HEK293 (cell line): ENCODE measurements at regions not wholly inside any gene's neighbourhood (a gene's known extent, or its start where the extent isn't known, plus 50 kb on each side); places are given as distances from the start of the nearest gene placed in this dataset.

ENCODE experiments used
- CTCF ChIA-PET: fragments of 350-600 bp; formaldehyde crosslinking; extraction: SDS; loops from one replicate; lab custom pipeline; 2021; ENCODE audit warnings: antibody characterized with exemption; lab: Yijun Ruan, JAX
- POLR2A ChIA-PET: fragments of 300-600 bp; formaldehyde crosslinking; extraction: SDS; loops from one replicate; lab custom pipeline; 2020; ENCODE audit warnings: antibody characterized with exemption, inconsistent platforms; lab: Yijun Ruan, JAX
- H3K27ac ChIP-seq: fragments of 200-500 bp; sonication (Bioruptor generic); 2 replicates; pipeline ENCODE4 v1.5.1; 2014; ENCODE audit warnings: low read depth, low read length, control low read depth, inconsistent platforms; ENCODE audit errors: extremely low read depth
- H3K36me3 ChIP-seq, 2 experiments: fragments of 200-500 bp in 1 of 2; sonication (Bioruptor generic) in 1 of 2; 1 replicate in 1 of 2; 2 replicates in 1 of 2; pipeline ENCODE4 v1.5.1; 2014 to 2017; ENCODE audit warnings: inconsistent platforms in 2 of 2, low read length in 2 of 2; ENCODE audit not compliant: control insufficient read depth in 2 of 2, insufficient read depth in 1 of 2
- H3K4me1 ChIP-seq: fragments of 200-500 bp; sonication (Bioruptor generic); 2 replicates; pipeline ENCODE4 v1.5.1; 2014; ENCODE audit warnings: mild to moderate bottlenecking, low read length, inconsistent platforms; ENCODE audit not compliant: control insufficient read depth, insufficient read depth
- H3K4me3 ChIP-seq: 2 replicates; pipeline ENCODE4 v1.5.1; 2011; ENCODE audit warnings: low read depth, mild to moderate bottlenecking, control low read depth, low read length, moderate library complexity
- H3K9me3 ChIP-seq: fragments of 200-500 bp; sonication (Bioruptor generic); 2 replicates; pipeline ENCODE4 v1.5.1; 2014; ENCODE audit warnings: low read depth, low read length, inconsistent platforms; ENCODE audit not compliant: control insufficient read depth, insufficient read depth
- IKZF3 ChIP-seq: fragments of 450-650 bp; IDR thresholded peaks from 2 replicates; pipeline ENCODE4 v1.5.0; 2018; ENCODE audit warnings: missing biosample characterization, mild to moderate bottlenecking, missing genetic modification characterization, moderate library complexity
- SCRT1 ChIP-seq: fragments of 450-650 bp; formaldehyde crosslinking; IDR thresholded peaks from 2 replicates; pipeline ENCODE4 v1.5.1; 2016; ENCODE audit warnings: missing biosample characterization, missing genetic modification characterization, borderline replicate concordance
- ZBTB20 ChIP-seq: fragments of 450-650 bp; formaldehyde crosslinking; IDR thresholded peaks from 2 replicates; pipeline ENCODE4 v1.5.1; 2016; ENCODE audit warnings: missing biosample characterization, missing genetic modification characterization
- ZNF292 ChIP-seq: fragments of 450-650 bp; formaldehyde crosslinking; IDR thresholded peaks from 2 replicates; pipeline ENCODE4 v1.5.1; 2016; ENCODE audit warnings: low read depth, missing biosample characterization, missing genetic modification characterization, borderline replicate concordance
- ZNF571 ChIP-seq: fragments of 450-650 bp; formaldehyde crosslinking; IDR thresholded peaks from 2 replicates; pipeline ENCODE4 v1.5.0; 2017; ENCODE audit warnings: missing biosample characterization, missing genetic modification characterization
- ZSCAN5A ChIP-seq: fragments of 450-650 bp; formaldehyde crosslinking; IDR thresholded peaks from 2 replicates; pipeline ENCODE4 v1.5.1; 2016; ENCODE audit warnings: missing biosample characterization, missing genetic modification characterization
- TF ChIP-seq, protein P1 (sequence below): fragments of 450-650 bp; formaldehyde crosslinking; IDR thresholded peaks from 2 replicates; pipeline ENCODE4 v1.5.1; 2016; ENCODE audit warnings: missing biosample characterization, missing genetic modification characterization
- TF ChIP-seq, protein P2 (sequence below): fragments of 450-650 bp; IDR thresholded peaks from 2 replicates; pipeline ENCODE4 v1.5.1; 2018; ENCODE audit warnings: missing biosample characterization, missing genetic modification characterization
- TF ChIP-seq, protein P3 (sequence below): fragments of 450-650 bp; formaldehyde crosslinking; IDR thresholded peaks from 2 replicates; pipeline ENCODE4 v1.5.1; 2016; ENCODE audit warnings: missing biosample characterization, missing genetic modification characterization
- TF ChIP-seq, protein P4 (sequence below): fragments of 450-650 bp; formaldehyde crosslinking; IDR thresholded peaks from 2 replicates; pipeline ENCODE4 v1.5.1; 2016; ENCODE audit warnings: missing biosample characterization, missing genetic modification characterization
- TF ChIP-seq, protein P5 (sequence below): fragments of 450-650 bp; formaldehyde crosslinking; IDR thresholded peaks from 2 replicates; pipeline ENCODE4 v1.5.1; 2016; ENCODE audit warnings: missing biosample characterization, missing genetic modification characterization, borderline replicate concordance

GRCh38 chr12:114479831-114480230, 73.9 kb upstream of the TBX5 start (continued):
- TF ChIP-seq SCRT1 (tag by site-specific recombination): no peak
- TF ChIP-seq, all 188 proteins: peak for 8

- Histone ChIP-seq H3K9me3 (no peaks in the 10 kb centered on the region), H3K4me1 (no peaks in the 10 kb centered on the region), H3K27ac (no peak overlapping the region), H3K4me3 (no peak overlapping the region), H3K36me3 (no peaks in the 10 kb centered on the region)
- CTCF ChIA-PET: interaction anchor here (1.5 to 4.9 kb wide), 2 partner anchors 30 to 312 kb away, joined by 3 to 45 read pairs; no protein-coding TSS in a partner anchor
- POLR2A ChIA-PET: no interaction called here
- no peak for TF ChIP-seq ZSCAN5A (tag by site-specific recombination)
- TF ChIP-seq, protein P1, sequence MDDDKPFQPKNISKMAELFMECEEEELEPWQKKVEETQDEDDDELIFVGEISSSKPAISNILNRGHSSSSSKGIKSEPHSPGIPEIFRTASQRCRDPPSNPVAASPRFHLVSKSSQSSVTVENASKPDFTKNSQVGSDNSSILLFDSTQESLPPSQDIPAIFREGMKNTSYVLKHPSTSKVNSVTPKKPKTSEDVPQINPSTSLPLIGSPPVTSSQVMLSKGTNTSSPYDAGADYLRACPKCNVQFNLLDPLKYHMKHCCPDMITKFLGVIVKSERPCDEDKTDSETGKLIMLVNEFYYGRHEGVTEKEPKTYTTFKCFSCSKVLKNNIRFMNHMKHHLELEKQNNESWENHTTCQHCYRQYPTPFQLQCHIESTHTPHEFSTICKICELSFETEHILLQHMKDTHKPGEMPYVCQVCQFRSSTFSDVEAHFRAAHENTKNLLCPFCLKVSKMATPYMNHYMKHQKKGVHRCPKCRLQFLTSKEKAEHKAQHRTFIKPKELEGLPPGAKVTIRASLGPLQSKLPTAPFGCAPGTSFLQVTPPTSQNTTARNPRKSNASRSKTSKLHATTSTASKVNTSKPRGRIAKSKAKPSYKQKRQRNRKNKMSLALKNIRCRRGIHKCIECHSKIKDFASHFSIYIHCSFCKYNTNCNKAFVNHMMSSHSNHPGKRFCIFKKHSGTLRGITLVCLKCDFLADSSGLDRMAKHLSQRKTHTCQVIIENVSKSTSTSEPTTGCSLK (tag by site-specific recombination): no peak
These were observed 72.9 kb upstream of the TBX5 start for GRCh38 chr12:114478865-114479264.

DNA sequence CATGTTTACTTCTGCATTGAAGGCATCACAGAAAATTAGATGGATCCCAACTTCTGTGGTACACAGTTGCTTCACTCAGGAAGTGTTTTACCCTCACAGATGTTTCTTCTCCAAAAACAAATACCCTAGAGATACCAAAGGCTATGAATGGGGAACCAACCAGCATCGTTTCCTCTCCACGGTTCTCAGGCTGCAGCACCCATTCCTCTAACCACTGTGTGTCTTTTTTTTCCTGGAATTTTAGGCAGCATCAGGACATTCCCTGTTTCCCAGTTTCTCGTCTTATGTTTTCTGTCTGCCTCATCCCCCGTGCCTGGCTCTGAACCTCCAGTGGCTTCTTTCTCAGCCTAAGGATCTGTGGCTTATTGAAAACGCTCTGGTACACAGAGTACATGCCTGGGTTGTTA, 72.0 kb upstream of the TBX5 start:
- H3K4me3 ChIP-seq: no peak overlapping the region
- no peaks in the 10 kb centered on the region for H3K4me1 ChIP-seq
- ChIA-PET CTCF (interaction anchor here (1.2 to 4.9 kb wide), 2 partner anchors 311 to 470 kb away, joined by 4 to 45 read pairs; no protein-coding TSS in a partner anchor), POLR2A (no interaction called here)
- H3K36me3 ChIP-seq: no peaks in the 10 kb centered on the region
- H3K9me3 ChIP-seq: no peaks in the 10 kb centered on the region
- no peak overlapping the region for H3K27ac ChIP-seq
- TF ChIP-seq, protein P2, sequence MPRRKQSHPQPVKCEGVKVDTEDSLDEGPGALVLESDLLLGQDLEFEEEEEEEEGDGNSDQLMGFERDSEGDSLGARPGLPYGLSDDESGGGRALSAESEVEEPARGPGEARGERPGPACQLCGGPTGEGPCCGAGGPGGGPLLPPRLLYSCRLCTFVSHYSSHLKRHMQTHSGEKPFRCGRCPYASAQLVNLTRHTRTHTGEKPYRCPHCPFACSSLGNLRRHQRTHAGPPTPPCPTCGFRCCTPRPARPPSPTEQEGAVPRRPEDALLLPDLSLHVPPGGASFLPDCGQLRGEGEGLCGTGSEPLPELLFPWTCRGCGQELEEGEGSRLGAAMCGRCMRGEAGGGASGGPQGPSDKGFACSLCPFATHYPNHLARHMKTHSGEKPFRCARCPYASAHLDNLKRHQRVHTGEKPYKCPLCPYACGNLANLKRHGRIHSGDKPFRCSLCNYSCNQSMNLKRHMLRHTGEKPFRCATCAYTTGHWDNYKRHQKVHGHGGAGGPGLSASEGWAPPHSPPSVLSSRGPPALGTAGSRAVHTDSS: no peak
- TF ChIP-seq, protein P3, sequence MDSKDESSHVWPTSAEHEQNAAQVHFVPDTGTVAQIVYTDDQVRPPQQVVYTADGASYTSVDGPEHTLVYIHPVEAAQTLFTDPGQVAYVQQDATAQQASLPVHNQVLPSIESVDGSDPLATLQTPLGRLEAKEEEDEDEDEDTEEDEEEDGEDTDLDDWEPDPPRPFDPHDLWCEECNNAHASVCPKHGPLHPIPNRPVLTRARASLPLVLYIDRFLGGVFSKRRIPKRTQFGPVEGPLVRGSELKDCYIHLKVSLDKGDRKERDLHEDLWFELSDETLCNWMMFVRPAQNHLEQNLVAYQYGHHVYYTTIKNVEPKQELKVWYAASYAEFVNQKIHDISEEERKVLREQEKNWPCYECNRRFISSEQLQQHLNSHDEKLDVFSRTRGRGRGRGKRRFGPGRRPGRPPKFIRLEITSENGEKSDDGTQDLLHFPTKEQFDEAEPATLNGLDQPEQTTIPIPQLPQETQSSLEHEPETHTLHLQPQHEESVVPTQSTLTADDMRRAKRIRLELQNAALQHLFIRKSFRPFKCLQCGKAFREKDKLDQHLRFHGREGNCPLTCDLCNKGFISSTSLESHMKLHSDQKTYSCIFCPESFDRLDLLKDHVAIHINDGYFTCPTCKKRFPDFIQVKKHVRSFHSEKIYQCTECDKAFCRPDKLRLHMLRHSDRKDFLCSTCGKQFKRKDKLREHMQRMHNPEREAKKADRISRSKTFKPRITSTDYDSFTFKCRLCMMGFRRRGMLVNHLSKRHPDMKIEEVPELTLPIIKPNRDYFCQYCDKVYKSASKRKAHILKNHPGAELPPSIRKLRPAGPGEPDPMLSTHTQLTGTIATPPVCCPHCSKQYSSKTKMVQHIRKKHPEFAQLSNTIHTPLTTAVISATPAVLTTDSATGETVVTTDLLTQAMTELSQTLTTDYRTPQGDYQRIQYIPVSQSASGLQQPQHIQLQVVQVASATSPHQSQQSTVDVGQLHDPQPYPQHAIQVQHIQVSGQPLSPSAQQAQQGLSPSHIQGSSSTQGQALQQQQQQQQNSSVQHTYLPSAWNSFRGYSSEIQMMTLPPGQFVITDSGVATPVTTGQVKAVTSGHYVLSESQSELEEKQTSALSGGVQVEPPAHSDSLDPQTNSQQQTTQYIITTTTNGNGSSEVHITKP (tag by site-specific recombination): no peak
- TF ChIP-seq ZBTB20 (tag by site-specific recombination): no peak
- TF ChIP-seq ZNF292 (tag by site-specific recombination): no peak
- TF ChIP-seq, protein P4, sequence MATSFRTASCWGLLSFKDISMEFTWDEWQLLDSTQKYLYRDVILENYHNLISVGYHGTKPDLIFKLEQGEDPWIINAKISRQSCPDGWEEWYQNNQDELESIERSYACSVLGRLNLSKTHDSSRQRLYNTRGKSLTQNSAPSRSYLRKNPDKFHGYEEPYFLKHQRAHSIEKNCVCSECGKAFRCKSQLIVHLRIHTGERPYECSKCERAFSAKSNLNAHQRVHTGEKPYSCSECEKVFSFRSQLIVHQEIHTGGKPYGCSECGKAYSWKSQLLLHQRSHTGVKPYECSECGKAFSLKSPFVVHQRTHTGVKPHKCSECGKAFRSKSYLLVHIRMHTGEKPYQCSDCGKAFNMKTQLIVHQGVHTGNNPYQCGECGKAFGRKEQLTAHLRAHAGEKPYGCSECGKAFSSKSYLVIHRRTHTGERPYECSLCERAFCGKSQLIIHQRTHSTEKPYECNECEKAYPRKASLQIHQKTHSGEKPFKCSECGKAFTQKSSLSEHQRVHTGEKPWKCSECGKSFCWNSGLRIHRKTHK (tag by site-specific recombination): no peak
- TF ChIP-seq IKZF3 (tag by site-specific recombination): no peak
- TF ChIP-seq, protein P5, sequence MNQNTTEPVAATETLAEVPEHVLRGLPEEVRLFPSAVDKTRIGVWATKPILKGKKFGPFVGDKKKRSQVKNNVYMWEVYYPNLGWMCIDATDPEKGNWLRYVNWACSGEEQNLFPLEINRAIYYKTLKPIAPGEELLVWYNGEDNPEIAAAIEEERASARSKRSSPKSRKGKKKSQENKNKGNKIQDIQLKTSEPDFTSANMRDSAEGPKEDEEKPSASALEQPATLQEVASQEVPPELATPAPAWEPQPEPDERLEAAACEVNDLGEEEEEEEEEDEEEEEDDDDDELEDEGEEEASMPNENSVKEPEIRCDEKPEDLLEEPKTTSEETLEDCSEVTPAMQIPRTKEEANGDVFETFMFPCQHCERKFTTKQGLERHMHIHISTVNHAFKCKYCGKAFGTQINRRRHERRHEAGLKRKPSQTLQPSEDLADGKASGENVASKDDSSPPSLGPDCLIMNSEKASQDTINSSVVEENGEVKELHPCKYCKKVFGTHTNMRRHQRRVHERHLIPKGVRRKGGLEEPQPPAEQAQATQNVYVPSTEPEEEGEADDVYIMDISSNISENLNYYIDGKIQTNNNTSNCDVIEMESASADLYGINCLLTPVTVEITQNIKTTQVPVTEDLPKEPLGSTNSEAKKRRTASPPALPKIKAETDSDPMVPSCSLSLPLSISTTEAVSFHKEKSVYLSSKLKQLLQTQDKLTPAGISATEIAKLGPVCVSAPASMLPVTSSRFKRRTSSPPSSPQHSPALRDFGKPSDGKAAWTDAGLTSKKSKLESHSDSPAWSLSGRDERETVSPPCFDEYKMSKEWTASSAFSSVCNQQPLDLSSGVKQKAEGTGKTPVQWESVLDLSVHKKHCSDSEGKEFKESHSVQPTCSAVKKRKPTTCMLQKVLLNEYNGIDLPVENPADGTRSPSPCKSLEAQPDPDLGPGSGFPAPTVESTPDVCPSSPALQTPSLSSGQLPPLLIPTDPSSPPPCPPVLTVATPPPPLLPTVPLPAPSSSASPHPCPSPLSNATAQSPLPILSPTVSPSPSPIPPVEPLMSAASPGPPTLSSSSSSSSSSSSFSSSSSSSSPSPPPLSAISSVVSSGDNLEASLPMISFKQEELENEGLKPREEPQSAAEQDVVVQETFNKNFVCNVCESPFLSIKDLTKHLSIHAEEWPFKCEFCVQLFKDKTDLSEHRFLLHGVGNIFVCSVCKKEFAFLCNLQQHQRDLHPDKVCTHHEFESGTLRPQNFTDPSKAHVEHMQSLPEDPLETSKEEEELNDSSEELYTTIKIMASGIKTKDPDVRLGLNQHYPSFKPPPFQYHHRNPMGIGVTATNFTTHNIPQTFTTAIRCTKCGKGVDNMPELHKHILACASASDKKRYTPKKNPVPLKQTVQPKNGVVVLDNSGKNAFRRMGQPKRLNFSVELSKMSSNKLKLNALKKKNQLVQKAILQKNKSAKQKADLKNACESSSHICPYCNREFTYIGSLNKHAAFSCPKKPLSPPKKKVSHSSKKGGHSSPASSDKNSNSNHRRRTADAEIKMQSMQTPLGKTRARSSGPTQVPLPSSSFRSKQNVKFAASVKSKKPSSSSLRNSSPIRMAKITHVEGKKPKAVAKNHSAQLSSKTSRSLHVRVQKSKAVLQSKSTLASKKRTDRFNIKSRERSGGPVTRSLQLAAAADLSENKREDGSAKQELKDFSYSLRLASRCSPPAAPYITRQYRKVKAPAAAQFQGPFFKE (tag by site-specific recombination): no peak
- TF ChIP-seq ZNF571 (tag by site-specific recombination): no peak
